GM21390 (cell line): ENCODE measurements at regions not wholly inside any gene's neighbourhood (a gene's known extent, or its start where the extent isn't known, plus 50 kb on each side); places are given as distances from the start of the nearest gene placed in this dataset.
"Not testable (repeated sequence)": the region's sequence is repeated elsewhere in the genome, so short reads cannot be mapped to it uniquely, and the experiment has no call there.

Experiments used
- ATAC-seq: cut with Tn5 transposase; IDR thresholded peaks from one replicate; pipeline ENCODE4 v1.9.1; 2021; ENCODE audit not compliant: unreplicated experiment

GRCh38 chr9:109653470-109653869 lies 126.5 kb upstream of the PALM2AKAP2 start:
- no peak for ATAC-seq

- not testable (repeated sequence) for ATAC-seq
These were observed 116.0 kb upstream of the PALM2AKAP2 start for GRCh38 chr9:109663978-109664377.

GRCh38 chr9:109665736-109666135 lies 114.3 kb upstream of the PALM2AKAP2 start:
- ATAC-seq: not testable (repeated sequence)

GRCh38 chr9:109681301-109681700 lies 98.7 kb upstream of the PALM2AKAP2 start:
- no peak for ATAC-seq

- ATAC-seq: no peak
These were observed 97.8 kb upstream of the PALM2AKAP2 start for GRCh38 chr9:109682227-109682626.

- ATAC-seq: no peak
These were observed 96.5 kb upstream of the PALM2AKAP2 start for GRCh38 chr9:109683521-109683920.

GRCh38 chr9:109689701-109690100 lies 90.3 kb upstream of the PALM2AKAP2 start:
- ATAC-seq: no peak

- ATAC-seq: no peak
These were observed 81.0 kb upstream of the PALM2AKAP2 start for GRCh38 chr9:109699019-109699418.

GRCh38 chr9:109704546-109704945 lies 75.5 kb upstream of the PALM2AKAP2 start:
- no peak for ATAC-seq

GRCh38 chr9:109705515-109705914 lies 74.5 kb upstream of the PALM2AKAP2 start:
- ATAC-seq: no peak

- ATAC-seq: no peak
These were observed 72.6 kb upstream of the PALM2AKAP2 start for GRCh38 chr9:109707355-109707754.

- ATAC-seq: no peak
These were observed 71.5 kb upstream of the PALM2AKAP2 start for GRCh38 chr9:109708451-109708945.

GRCh38 chr9:109709866-109710265 lies 70.1 kb upstream of the PALM2AKAP2 start:
- ATAC-seq: no peak

- ATAC-seq: no peak
These were observed 69.2 kb upstream of the PALM2AKAP2 start for GRCh38 chr9:109710830-109711229.

GRCh38 chr9:109715344-109715743 lies 64.7 kb upstream of the PALM2AKAP2 start:
- no peak for ATAC-seq

GRCh38 chr9:109716631-109717030 lies 63.4 kb upstream of the PALM2AKAP2 start:
- no peak for ATAC-seq

GRCh38 chr9:109717342-109717741 lies 62.7 kb upstream of the PALM2AKAP2 start:
- no peak for ATAC-seq

- ATAC-seq: no peak
These were observed 61.1 kb upstream of the PALM2AKAP2 start for GRCh38 chr9:109718861-109719260.

GRCh38 chr9:109721001-109721400 lies 59.0 kb upstream of the PALM2AKAP2 start:
- ATAC-seq: no peak

- no peak for ATAC-seq
These were observed 58.0 kb upstream of the PALM2AKAP2 start for GRCh38 chr9:109722007-109722406.

GRCh38 chr9:109723781-109724180 lies 56.2 kb upstream of the PALM2AKAP2 start:
- ATAC-seq: no peak

- no peak for ATAC-seq
These were observed 54.5 kb upstream of the PALM2AKAP2 start for GRCh38 chr9:109725460-109725859.

- ATAC-seq: no peak
These were observed 53.9 kb upstream of the PALM2AKAP2 start for GRCh38 chr9:109726119-109726518.
